ENCODE measurements at regions not wholly inside any gene's neighbourhood (a gene's known extent, or its start where the extent isn't known, plus 50 kb on each side); places are given as distances from the start of the nearest gene placed in this dataset.

DNA sequence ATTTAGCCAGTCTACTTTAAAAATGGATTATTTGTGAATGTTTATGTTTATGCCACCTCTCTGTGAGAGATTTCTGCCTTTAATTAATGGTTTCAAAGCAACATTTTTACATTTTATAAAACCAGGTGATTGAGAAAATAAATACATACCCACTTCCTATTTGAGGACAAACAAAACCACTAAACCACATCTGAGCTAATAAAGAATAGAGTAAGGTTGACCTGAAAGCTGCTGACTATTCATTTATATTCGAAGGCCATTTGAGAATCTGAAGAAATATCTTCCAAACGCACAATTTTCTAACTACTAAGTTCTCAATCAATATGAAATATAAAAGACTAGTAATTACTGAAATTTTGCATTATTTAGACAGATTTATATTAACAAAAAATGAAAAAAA, 705.1 kb downstream of the XPNPEP1 start:
- no peak for TF ChIP-seq POLR2AphosphoS5 (IDR thresholded peaks at IDR 0.05; ENCODE audit: low read depth, low read length)
- no peak for TF ChIP-seq TAF1 (IDR thresholded peaks at IDR 0.05; ENCODE audit: low read depth, low read length)
- TF ChIP-seq POLR2A (IDR thresholded peaks at IDR 0.05; ENCODE audit: low read depth, low read length): no peak
- TF ChIP-seq POU2F2 (IDR thresholded peaks at IDR 0.05; ENCODE audit: low read depth, low read length): no peak
- no peak for TF ChIP-seq SPI1 (IDR thresholded peaks at IDR 0.05; ENCODE audit: low read depth, low read length)
- TF ChIP-seq PAX5 (IDR thresholded peaks at IDR 0.05; ENCODE audit: insufficient read depth, low read length, severe bottlenecking): no peak
